NOMO-1 treated with dmso at 0.1 percent for 144 hours (cell line): ENCODE measurements at regions not wholly inside any gene's neighbourhood (a gene's known extent, or its start where the extent isn't known, plus 50 kb on each side); places are given as distances from the start of the nearest gene placed in this dataset.

Experiments
- DNase-seq: peaks from one replicate; lab custom pipeline; 2025; ENCODE audit not compliant: unreplicated experiment; lab: John Stamatoyannopoulos, UW

- no peak for DNase-seq
Observed at GRCh38 chr4:89665662-89666061, 171.3 kb downstream of the SNCA start.

GRCh38 chr4:89664521-89664920 lies 172.4 kb downstream of the SNCA start:
- no peak for DNase-seq

GRCh38 chr4:89661173-89661899 lies 175.6 kb downstream of the SNCA start:
- DNase-seq, result no peak

GRCh38 chr4:89660444-89661172 lies 176.4 kb downstream of the SNCA start:
- no peak for DNase-seq

- no peak for DNase-seq
Observed at GRCh38 chr4:89658701-89659024, 178.3 kb downstream of the SNCA start.

- DNase-seq, result no peak
Observed at GRCh38 chr4:89657931-89658700, 178.8 kb downstream of the SNCA start.

- no peak for DNase-seq
Observed at GRCh38 chr4:89653012-89653411, 183.9 kb downstream of the SNCA start.

GRCh38 chr4:89645482-89645881 lies 191.5 kb downstream of the SNCA start:
- DNase-seq, result no peak

- DNase-seq, result no peak
Observed at GRCh38 chr4:89641367-89641687, 195.6 kb downstream of the SNCA start.

GRCh38 chr4:89640620-89641366 lies 196.2 kb downstream of the SNCA start:
- DNase-seq, result no peak

- no peak for DNase-seq
Observed at GRCh38 chr4:89639395-89639794, 197.6 kb downstream of the SNCA start.

- DNase-seq, result no peak
Observed at GRCh38 chr4:89625599-89626293, 211.2 kb downstream of the SNCA start.

GRCh38 chr4:89619206-89619962 lies 217.6 kb downstream of the SNCA start:
- no peak for DNase-seq

GRCh38 chr4:89618151-89618550 lies 218.8 kb downstream of the SNCA start:
- no peak for DNase-seq

- DNase-seq, result no peak
Observed at GRCh38 chr4:89617317-89617716, 219.6 kb downstream of the SNCA start.

GRCh38 chr4:89616382-89616781 lies 220.6 kb downstream of the SNCA start:
- no peak for DNase-seq

GRCh38 chr4:89615051-89615450 lies 221.9 kb downstream of the SNCA start:
- DNase-seq, result no peak

- no peak for DNase-seq
Observed at GRCh38 chr4:89614155-89614554, 222.8 kb downstream of the SNCA start.

- no peak for DNase-seq
Observed at GRCh38 chr4:89610236-89610635, 226.7 kb downstream of the SNCA start.

GRCh38 chr4:89609756-89610155 lies 227.2 kb downstream of the SNCA start:
- DNase-seq, result no peak
